ENCODE measurements at regions not wholly inside any gene's neighbourhood (a gene's known extent, or its start where the extent isn't known, plus 50 kb on each side); places are given as distances from the start of the nearest gene placed in this dataset.

- Histone ChIP-seq H3K4me3 (replicated peaks in 1 of 2; ENCODE audit: low read depth in 1 of 2, low read length in 2 of 2) (no peak overlapping the region), H3K4me1 (ENCODE audit: control insufficient read depth in 1 of 2, insufficient read depth in 2 of 2, low read length in 2 of 2) (no peaks in the 10 kb centered on the region), H3K27ac (ENCODE audit: low read depth, low read length) (no peak overlapping the region), H3K79me2 (ENCODE audit: insufficient read depth, low read length) (no peaks in the 10 kb centered on the region), H3K9me3 (ENCODE audit: control insufficient read depth in 1 of 2, insufficient read depth in 1 of 2, low read depth in 1 of 2, low read length in 2 of 2) (peaks cover 16 to 20% of the 10 kb centered on the region in 2 experiments; a peak in 2 of 4 replicates), H3K4me2 (ENCODE audit: low read length) (no peak overlapping the region), H3K9ac (ENCODE audit: low read length) (no peak overlapping the region), H3K9me2 (ENCODE audit: insufficient read depth) (no peaks in the 10 kb centered on the region), H4K20me1 (ENCODE audit: insufficient read depth) (no peaks in the 10 kb centered on the region), H2AFZ (ENCODE audit: low read depth, low read length, poor library complexity, severe bottlenecking) (no peak overlapping the region), H3K36me3 (ENCODE audit: control insufficient read depth in 1 of 2, insufficient read depth in 2 of 2, low read length in 2 of 2) (no peaks in the 10 kb centered on the region), H3K27me3 (ENCODE audit: insufficient read depth, low read length) (no peaks in the 10 kb centered on the region)
- intact Hi-C loops (cut with micrococcal nuclease): no loop called here
- ChIA-PET POLR2A (no interaction called here), CTCF (no interaction called here), RAD21 (ENCODE audit: low non-redundant PET in 1 of 2, low total read pairs in 2 of 2, uncharacterized antibody in 2 of 2, unreplicated experiment in 2 of 2) (no interaction called here)
- DNase-seq (ENCODE audit: low read depth, low spot score) (no peak), ATAC-seq (no peak)
- TF ChIP-seq EGR1 (IDR thresholded peaks at IDR 0.05; ENCODE audit: low read depth): no peak
- TF ChIP-seq EZH2phosphoT487 (IDR thresholded peaks at IDR 0.05; ENCODE audit: borderline replicate concordance): no peak
- TF ChIP-seq ELF1 (IDR thresholded peaks at IDR 0.05; ENCODE audit: borderline replicate concordance, low read depth): no peak
- no peak for TF ChIP-seq ZBTB33 (IDR thresholded peaks at IDR 0.05; ENCODE audit: extremely low read depth, insufficient replicate concordance, low read length)
- TF ChIP-seq SIN3A (IDR thresholded peaks at IDR 0.05; ENCODE audit: low read depth): no peak
- TF ChIP-seq ZNF274 (IDR thresholded peaks at IDR 0.05; ENCODE audit: low read depth, low read length): no peak
- no peak for TF ChIP-seq SP1 (IDR thresholded peaks at IDR 0.05; ENCODE audit: low read depth)
- TF ChIP-seq CBX3 (IDR thresholded peaks at IDR 0.05; ENCODE audit: low read depth): no peak
- no peak for TF ChIP-seq YY1 (IDR thresholded peaks at IDR 0.05; ENCODE audit: extremely low read depth, insufficient replicate concordance, low read depth, low read length)
- no peak for TF ChIP-seq POLR2AphosphoS5 (IDR thresholded peaks at IDR 0.05; ENCODE audit: low read depth, low read length)
- no peak for TF ChIP-seq CTCF (IDR thresholded peaks at IDR 0.05 in 2 of 3, conservative IDR thresholded peaks at IDR 0.05 in 1 of 3; ENCODE audit: borderline replicate concordance in 1 of 3, insufficient read depth in 1 of 3, low read depth in 2 of 3, low read length in 2 of 3)
- TF ChIP-seq RAD21 (IDR thresholded peaks at IDR 0.05; ENCODE audit: low read depth): no peak
- TF ChIP-seq ZFX (IDR thresholded peaks at IDR 0.05): no peak
- TF ChIP-seq JUND (IDR thresholded peaks at IDR 0.05): no peak
- no peak for TF ChIP-seq POLR2A (IDR thresholded peaks at IDR 0.05; ENCODE audit: borderline replicate concordance, extremely low read depth, insufficient read depth, insufficient read length)
- TF ChIP-seq CEBPB (IDR thresholded peaks at IDR 0.05; ENCODE audit: low read depth): no peak
- no peak for TF ChIP-seq SRF (IDR thresholded peaks at IDR 0.05; ENCODE audit: low read depth)
- TF ChIP-seq MAX (IDR thresholded peaks at IDR 0.05): no peak
- no peak for TF ChIP-seq ATF3 (IDR thresholded peaks at IDR 0.05)
- no peak for TF ChIP-seq TCF7L2 (IDR thresholded peaks at IDR 0.05; ENCODE audit: borderline replicate concordance, extremely low read depth, insufficient read depth, insufficient read length)
- BruUV-seq (replicated peaks): no TSS peak
These were observed 399.8 kb upstream of the SALL1 start for GRCh38 chr16:51550800-51551347.
